HepG2 (cell line): ENCODE measurements at regions not wholly inside any gene's neighbourhood (a gene's known extent, or its start where the extent isn't known, plus 50 kb on each side); places are given as distances from the start of the nearest gene placed in this dataset.

Experiments
- ATM ChIP-seq: fragments of 450-650 bp; IDR thresholded peaks from 2 replicates; pipeline ENCODE4 v1.7.1; 2017; ENCODE audit warnings: mild to moderate bottlenecking, borderline replicate concordance
- CREB3 ChIP-seq: sonication (generic); formaldehyde crosslinking; IDR thresholded peaks from 2 replicates; pipeline ENCODE4 v1.5.0; 2020; ENCODE audit warnings: missing genetic modification reagents
- DR1 ChIP-seq: sonication (generic); formaldehyde crosslinking; IDR thresholded peaks from 2 replicates; pipeline ENCODE4 v1.8.0; 2021; ENCODE audit warnings: mild to moderate bottlenecking, missing genetic modification reagents, inconsistent platforms
- FOXP1 ChIP-seq, 2 experiments: fragments of 450-650 bp in 1 of 2; IDR thresholded peaks; 2 replicates each; pipeline ENCODE4 v1.6.1; 2017 to 2018; ENCODE audit warnings: antibody characterized with exemption in 1 of 2
- GPN1 ChIP-seq: sonication (generic); formaldehyde crosslinking; IDR thresholded peaks from 2 replicates; pipeline ENCODE4 v1.5.1; 2020; ENCODE audit warnings: missing genetic modification reagents, borderline replicate concordance
- GRHL1 ChIP-seq: sonication (generic); formaldehyde crosslinking; conservative IDR thresholded peaks from 2 replicates; pipeline ENCODE4 v1.8.0; 2022; ENCODE audit warnings: missing genetic modification reagents
- GTF2F1 ChIP-seq: fragments of 150-350 bp; IDR thresholded peaks from 2 replicates; pipeline ENCODE4 v1.6.1; 2014; ENCODE audit warnings: low read length
- HNRNPL ChIP-seq: fragments of 200-400 bp; formaldehyde crosslinking; IDR thresholded peaks from 2 replicates; pipeline ENCODE4 v1.6.1; 2017; ENCODE audit warnings: mild to moderate bottlenecking, low read depth, low read length
- ISX ChIP-seq: sonication (generic); formaldehyde crosslinking; conservative IDR thresholded peaks from 2 replicates; pipeline ENCODE4 v1.5.0; 2020; ENCODE audit warnings: missing genetic modification reagents
- NFE2 ChIP-seq: sonication (generic); formaldehyde crosslinking; IDR thresholded peaks from 2 replicates; pipeline ENCODE4 v1.4.0; 2020; ENCODE audit warnings: missing genetic modification reagents
- PATZ1 ChIP-seq: sonication (generic); formaldehyde crosslinking; IDR thresholded peaks from 2 replicates; pipeline ENCODE4 v1.4.0; 2020; ENCODE audit warnings: missing genetic modification reagents
- PCBP1 ChIP-seq: fragments of 200-400 bp; formaldehyde crosslinking; IDR thresholded peaks from 2 replicates; pipeline ENCODE4 v1.6.1; 2017; ENCODE audit warnings: mild to moderate bottlenecking, low read depth, low read length, borderline replicate concordance
- PHB2 ChIP-seq: fragments of 450-650 bp; IDR thresholded peaks from 2 replicates; pipeline ENCODE4 v1.6.1; 2018; ENCODE audit not compliant: partially characterized antibody
- PHF21A ChIP-seq: sonication (generic); formaldehyde crosslinking; IDR thresholded peaks from 2 replicates; pipeline ENCODE4 v1.5.0; 2020; ENCODE audit warnings: mild to moderate bottlenecking, missing genetic modification reagents
- RARG ChIP-seq: sonication (generic); formaldehyde crosslinking; IDR thresholded peaks from 2 replicates; pipeline ENCODE4 v1.4.0; 2020; ENCODE audit warnings: low read depth, mild to moderate bottlenecking, missing genetic modification reagents
- RBM39 ChIP-seq: fragments of 200-400 bp; formaldehyde crosslinking; IDR thresholded peaks from one replicate; pipeline ENCODE4 v1.6.1; 2018; ENCODE audit warnings: antibody characterized with exemption, mild to moderate bottlenecking, low read depth, low read length; ENCODE audit not compliant: poor library complexity, severe bottlenecking
- SALL2 ChIP-seq: sonication (generic); formaldehyde crosslinking; IDR thresholded peaks from 2 replicates; pipeline ENCODE4 v1.8.1; 2023; ENCODE audit warnings: mild to moderate bottlenecking, missing genetic modification reagents, inconsistent platforms
- SIX4 ChIP-seq: sonication (generic); formaldehyde crosslinking; IDR thresholded peaks from 2 replicates; pipeline ENCODE4 v1.4.0; 2020; ENCODE audit warnings: missing genetic modification reagents
- SMARCE1 ChIP-seq: fragments of 450-650 bp; IDR thresholded peaks from 2 replicates; pipeline ENCODE4 v1.6.1; 2017; ENCODE audit warnings: borderline replicate concordance
- TGIF2 ChIP-seq: IDR thresholded peaks from 2 replicates; pipeline ENCODE4 v1.6.1; 2016; ENCODE audit warnings: control low read depth, missing compliant biosample characterization
- TOE1 ChIP-seq: sonication (generic); formaldehyde crosslinking; IDR thresholded peaks from 2 replicates; pipeline ENCODE4 v1.4.0; 2020; ENCODE audit warnings: mild to moderate bottlenecking, missing genetic modification reagents
- ZFP41 ChIP-seq: sonication (generic); formaldehyde crosslinking; IDR thresholded peaks from 2 replicates; pipeline ENCODE4 v1.4.0; 2020; ENCODE audit warnings: mild to moderate bottlenecking, missing genetic modification reagents, borderline replicate concordance
- ZFY ChIP-seq: sonication (generic); formaldehyde crosslinking; IDR thresholded peaks from 2 replicates; pipeline ENCODE4 v1.4.0; 2020; ENCODE audit warnings: missing genetic modification reagents
- ZNF136 ChIP-seq: sonication (generic); formaldehyde crosslinking; IDR thresholded peaks from 2 replicates; pipeline ENCODE4 v1.8.1; 2022; ENCODE audit warnings: low read depth, mild to moderate bottlenecking, moderate library complexity, missing genetic modification reagents
- ZNF329 ChIP-seq: sonication (generic); formaldehyde crosslinking; IDR thresholded peaks from 2 replicates; pipeline ENCODE4 v1.9.0; 2021; ENCODE audit warnings: low read depth, mild to moderate bottlenecking, missing genetic modification reagents
- ZNF343 ChIP-seq: sonication (generic); formaldehyde crosslinking; IDR thresholded peaks from 2 replicates; pipeline ENCODE4 v1.4.0; 2020; ENCODE audit warnings: mild to moderate bottlenecking, missing genetic modification reagents
- ZNF382 ChIP-seq: sonication (generic); formaldehyde crosslinking; IDR thresholded peaks from 2 replicates; pipeline ENCODE4 v1.5.0; 2020; ENCODE audit warnings: missing genetic modification reagents, mild to moderate bottlenecking, borderline replicate concordance
- ZNF607 ChIP-seq: sonication (generic); formaldehyde crosslinking; IDR thresholded peaks from 2 replicates; pipeline ENCODE4 v1.5.1; 2020; ENCODE audit warnings: missing genetic modification reagents, mild to moderate bottlenecking, borderline replicate concordance
- ZNF761 ChIP-seq: sonication (generic); formaldehyde crosslinking; conservative IDR thresholded peaks from 2 replicates; pipeline ENCODE4 v1.4.0; 2020; ENCODE audit warnings: mild to moderate bottlenecking, missing genetic modification reagents

- TF ChIP-seq TOE1 (CRISPR knock-in tag): no peak
- no peak for TF ChIP-seq GTF2F1
- peak; percentile 57; the same call in 1 of the 2 replicates for TF ChIP-seq SALL2 (CRISPR knock-in tag)
- TF ChIP-seq RBM39: no peak
- no peak for TF ChIP-seq ATM
- no peak for TF ChIP-seq GPN1 (CRISPR knock-in tag)
- no peak for TF ChIP-seq PHB2
- TF ChIP-seq ZNF761 (CRISPR knock-in tag): no peak
- TF ChIP-seq PATZ1 (CRISPR knock-in tag): peak; percentile 98
- TF ChIP-seq ZFY (CRISPR knock-in tag): 0 out of 2 replicates have a peak, but pooled peaks have one; percentile 34
- TF ChIP-seq RARG (CRISPR knock-in tag): no peak
- no peak for TF ChIP-seq ZNF329 (CRISPR knock-in tag)
- TF ChIP-seq NFE2 (CRISPR knock-in tag): no peak
- TF ChIP-seq DR1 (CRISPR knock-in tag): no peak
- TF ChIP-seq ZNF136: no peak
- no peak for TF ChIP-seq CREB3 (CRISPR knock-in tag)
- TF ChIP-seq TGIF2 (CRISPR knock-in tag): no peak
- TF ChIP-seq GRHL1 (CRISPR knock-in tag): no peak
- peak; percentile 99 for TF ChIP-seq HNRNPL
- no peak for TF ChIP-seq FOXP1 (IDR thresholded peaks at IDR 0.05)
- TF ChIP-seq FOXP1 (CRISPR knock-in tag; IDR thresholded peaks at IDR 0.05): peak; percentile 86
- no peak for TF ChIP-seq ISX (CRISPR knock-in tag)
- TF ChIP-seq SIX4 (CRISPR knock-in tag): peak; percentile 46; the same call in 1 of the 2 replicates
- TF ChIP-seq PCBP1: no peak
- TF ChIP-seq ZNF343 (CRISPR knock-in tag): 0 out of 2 replicates have a peak, but pooled peaks have one; percentile 32
- TF ChIP-seq ZNF607: no peak
- peak; percentile 96 for TF ChIP-seq PHF21A (CRISPR knock-in tag)
- TF ChIP-seq ZFP41 (CRISPR knock-in tag): no peak
- no peak for TF ChIP-seq SMARCE1
- no peak for TF ChIP-seq ZNF382
Observed at GRCh38 chr9:134258828-134259546, 67.3 kb upstream of the RXRA start (continued).
